ENCODE measurements at regions not wholly inside any gene's neighbourhood (a gene's known extent, or its start where the extent isn't known, plus 50 kb on each side); places are given as distances from the start of the nearest gene placed in this dataset.

GRCh38 chr6:72504406-72504805, 117.5 kb upstream of the KCNQ5 start:
- Histone ChIP-seq H3K4me1 (ENCODE audit: control insufficient read depth in 1 of 2, extremely low read depth in 1 of 2, insufficient read depth in 2 of 2, low read length in 2 of 2) (no peaks in the 10 kb centered on the region), H3K36me3 (ENCODE audit: control insufficient read depth in 2 of 2, extremely low read depth in 1 of 2, insufficient read depth in 1 of 2, low read length in 1 of 2) (no peaks in the 10 kb centered on the region), H3K4me3 (ENCODE audit: control insufficient read depth in 1 of 2, extremely low read depth in 1 of 2, low read length in 1 of 2) (no peak overlapping the region), H3K27me3 (replicated peaks in 1 of 2; ENCODE audit: control insufficient read depth in 2 of 2, extremely low read depth in 1 of 2, insufficient read depth in 2 of 2, low read length in 1 of 2) (peaks cover 0 to 7% of the 10 kb centered on the region in 2 experiments), H3K27ac (ENCODE audit: low read length) (no peak overlapping the region), H3K9me3 (no peaks in the 10 kb centered on the region)
- 100% methylated on average over 1 of the region's 2 CpGs for WGBS (ENCODE audit: insufficient coverage)
- ChIA-PET CTCF (no interaction called here), POLR2A (no interaction called here)
- ATAC-seq (replicated peaks in 1 of 4) (no peak), DNase-seq (no peak)
- Mint-ChIP-seq H3K9me3 (no peaks in the 10 kb centered on the region), H3K27me3 (peaks cover 2 to 9% of the 10 kb centered on the region in 2 donors), H3K4me1 (no peaks in the 10 kb centered on the region), H3K4me3 (no peak overlapping the region), H3K27ac (no peak overlapping the region), H3K36me3 (no peaks in the 10 kb centered on the region)

- WGBS (ENCODE audit: insufficient coverage): no CpG with 5 or more reads among the region's 2 CpGs
- H3K36me3 ChIP-seq (ENCODE audit: control insufficient read depth in 2 of 2, extremely low read depth in 1 of 2, insufficient read depth in 1 of 2, low read length in 1 of 2): no peaks in the 10 kb centered on the region
- no peaks in the 10 kb centered on the region for H3K4me1 Mint-ChIP-seq
- no peak overlapping the region for H3K4me3 ChIP-seq (ENCODE audit: control insufficient read depth in 1 of 2, extremely low read depth in 1 of 2, low read length in 1 of 2)
- ChIA-PET POLR2A (no interaction called here), CTCF (no interaction called here)
- H3K27ac Mint-ChIP-seq: no peak overlapping the region
- H3K4me3 Mint-ChIP-seq: no peak overlapping the region
- no peaks in the 10 kb centered on the region for H3K9me3 ChIP-seq
- H3K27me3 Mint-ChIP-seq: peaks cover 0 to 11% of the 10 kb centered on the region in 2 donors
- no peaks in the 10 kb centered on the region for H3K4me1 ChIP-seq (ENCODE audit: control insufficient read depth in 1 of 2, extremely low read depth in 1 of 2, insufficient read depth in 2 of 2, low read length in 2 of 2)
- H3K9me3 Mint-ChIP-seq: no peaks in the 10 kb centered on the region
- ATAC-seq (replicated peaks in 1 of 4) (no peak), DNase-seq (no peak)
- no peak overlapping the region for H3K27ac ChIP-seq (ENCODE audit: low read length)
- peaks cover 0 to 7% of the 10 kb centered on the region in 2 experiments for H3K27me3 ChIP-seq (replicated peaks in 1 of 2; ENCODE audit: control insufficient read depth in 2 of 2, extremely low read depth in 1 of 2, insufficient read depth in 2 of 2, low read length in 1 of 2)
- H3K36me3 Mint-ChIP-seq: no peaks in the 10 kb centered on the region
Observed at GRCh38 chr6:72505446-72505845, 116.4 kb upstream of the KCNQ5 start.

DNA sequence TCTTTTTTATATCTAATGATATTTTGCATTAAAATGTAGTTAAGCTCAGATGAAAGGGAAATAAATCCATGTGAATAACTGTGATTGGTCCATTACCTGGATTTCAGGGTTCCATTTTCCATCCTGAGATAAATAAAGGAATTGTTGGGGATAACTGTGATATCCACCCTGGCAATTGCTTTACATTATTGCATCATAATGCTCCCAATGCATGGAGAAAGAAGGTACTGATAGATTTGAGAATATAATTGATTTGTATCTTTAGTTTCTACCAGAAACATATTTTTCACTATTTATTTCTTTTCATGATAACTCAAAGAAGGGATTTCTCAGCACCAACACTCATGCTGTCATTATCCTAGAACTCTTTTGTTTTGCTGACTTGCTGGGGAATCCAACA, 102.0 kb upstream of the KCNQ5 start:
- Mint-ChIP-seq H3K27me3 (peaks cover 0 to 9% of the 10 kb centered on the region in 2 donors), H3K9me3 (no peaks in the 10 kb centered on the region), H3K36me3 (no peaks in the 10 kb centered on the region), H3K4me1 (no peaks in the 10 kb centered on the region), H3K27ac (no peak overlapping the region), H3K4me3 (no peak overlapping the region)
- no peaks in the 10 kb centered on the region for H3K36me3 ChIP-seq (ENCODE audit: control insufficient read depth in 2 of 2, extremely low read depth in 1 of 2, insufficient read depth in 1 of 2, low read length in 1 of 2)
- H3K27ac ChIP-seq (ENCODE audit: low read length): no peak overlapping the region
- no peaks in the 10 kb centered on the region for H3K4me1 ChIP-seq (ENCODE audit: control insufficient read depth in 1 of 2, extremely low read depth in 1 of 2, insufficient read depth in 2 of 2, low read length in 2 of 2)
- H3K4me3 ChIP-seq (ENCODE audit: control insufficient read depth in 1 of 2, extremely low read depth in 1 of 2, low read length in 1 of 2): no peak overlapping the region
- no peaks in the 10 kb centered on the region for H3K9me3 ChIP-seq
- H3K27me3 ChIP-seq (replicated peaks in 1 of 2; ENCODE audit: control insufficient read depth in 2 of 2, extremely low read depth in 1 of 2, insufficient read depth in 2 of 2, low read length in 1 of 2): no peaks in the 10 kb centered on the region
- ATAC-seq (replicated peaks in 1 of 4) (no peak), DNase-seq (no peak)
- ChIA-PET CTCF (no interaction called here), POLR2A (no interaction called here)

DNA sequence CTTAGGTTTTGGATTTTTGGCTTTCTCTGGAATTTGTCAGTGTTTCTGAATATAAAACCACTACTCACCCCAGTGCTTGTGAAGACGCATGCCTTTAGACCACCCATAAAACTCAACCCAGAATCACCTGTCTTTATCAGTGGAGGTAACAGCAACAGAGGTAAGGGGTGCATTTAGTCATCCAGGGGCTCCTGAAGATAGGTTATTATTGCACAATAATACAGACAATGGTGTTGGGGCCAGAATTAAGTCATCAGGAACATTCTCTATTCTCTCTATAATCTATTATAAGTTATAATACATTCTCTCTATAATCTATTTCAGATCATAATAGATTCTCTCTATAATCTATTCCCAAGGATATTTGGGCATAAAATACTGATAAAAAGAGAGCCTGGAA, 100.2 kb upstream of the KCNQ5 start:
- Histone ChIP-seq H3K27me3 (replicated peaks in 1 of 2; ENCODE audit: control insufficient read depth in 2 of 2, extremely low read depth in 1 of 2, insufficient read depth in 2 of 2, low read length in 1 of 2) (no peaks in the 10 kb centered on the region), H3K36me3 (ENCODE audit: control insufficient read depth in 2 of 2, extremely low read depth in 1 of 2, insufficient read depth in 1 of 2, low read length in 1 of 2) (no peaks in the 10 kb centered on the region), H3K4me1 (ENCODE audit: control insufficient read depth in 1 of 2, extremely low read depth in 1 of 2, insufficient read depth in 2 of 2, low read length in 2 of 2) (no peaks in the 10 kb centered on the region), H3K9me3 (no peaks in the 10 kb centered on the region), H3K4me3 (ENCODE audit: control insufficient read depth in 1 of 2, extremely low read depth in 1 of 2, low read length in 1 of 2) (no peak overlapping the region), H3K27ac (ENCODE audit: low read length) (no peak overlapping the region)
- ATAC-seq (replicated peaks in 1 of 4): no peak
- Mint-ChIP-seq H3K36me3 (no peaks in the 10 kb centered on the region), H3K27me3 (peaks cover 0 to 8% of the 10 kb centered on the region in 2 donors), H3K4me3 (no peak overlapping the region), H3K27ac (no peak overlapping the region), H3K4me1 (no peaks in the 10 kb centered on the region), H3K9me3 (no peaks in the 10 kb centered on the region)
- WGBS (ENCODE audit: insufficient coverage): no CpG with 5 or more reads among the region's 1 CpG
- DNase-seq: no peak
- CTCF ChIA-PET: no interaction called here
- POLR2A ChIA-PET: no interaction called here

GRCh38 chr6:72522735-72523141, 99.1 kb upstream of the KCNQ5 start:
- WGBS (ENCODE audit: insufficient coverage): 69% methylated on average over 5 of the region's 5 CpGs
- H3K36me3 Mint-ChIP-seq: no peaks in the 10 kb centered on the region
- H3K9me3 Mint-ChIP-seq: no peaks in the 10 kb centered on the region
- no peaks in the 10 kb centered on the region for H3K27me3 ChIP-seq (replicated peaks in 1 of 2; ENCODE audit: control insufficient read depth in 2 of 2, extremely low read depth in 1 of 2, insufficient read depth in 2 of 2, low read length in 1 of 2)
- ChIA-PET CTCF (interaction anchor here in 1 of 2 donors (0.7 kb wide), 1 partner anchor 94 kb away, joined by 3 read pairs; no protein-coding TSS in a partner anchor), POLR2A (no interaction called here)
- H3K4me3 Mint-ChIP-seq: no peak overlapping the region
- ATAC-seq (replicated peaks in 1 of 4) (no peak), DNase-seq (peak in 26 of 35 experiments; percentile 2 to 44 (median 14))
- no peak overlapping the region for H3K4me3 ChIP-seq (ENCODE audit: control insufficient read depth in 1 of 2, extremely low read depth in 1 of 2, low read length in 1 of 2)
- peaks cover 0 to 15% of the 10 kb centered on the region in 2 donors for H3K27me3 Mint-ChIP-seq
- H3K36me3 ChIP-seq (ENCODE audit: control insufficient read depth in 2 of 2, extremely low read depth in 1 of 2, insufficient read depth in 1 of 2, low read length in 1 of 2): no peaks in the 10 kb centered on the region
- H3K27ac ChIP-seq (ENCODE audit: low read length): no peak overlapping the region
- H3K4me1 Mint-ChIP-seq: no peaks in the 10 kb centered on the region
- no peaks in the 10 kb centered on the region for H3K9me3 ChIP-seq
- H3K27ac Mint-ChIP-seq: no peak overlapping the region
- no peaks in the 10 kb centered on the region for H3K4me1 ChIP-seq (ENCODE audit: control insufficient read depth in 1 of 2, extremely low read depth in 1 of 2, insufficient read depth in 2 of 2, low read length in 2 of 2)

GRCh38 chr6:72524011-72524645, 97.7 kb upstream of the KCNQ5 start:
- no peak overlapping the region for H3K4me3 Mint-ChIP-seq
- no peak for ATAC-seq (replicated peaks in 1 of 4)
- H3K9me3 ChIP-seq: no peaks in the 10 kb centered on the region
- no peak for DNase-seq
- H3K27me3 ChIP-seq (replicated peaks in 1 of 2; ENCODE audit: control insufficient read depth in 2 of 2, extremely low read depth in 1 of 2, insufficient read depth in 2 of 2, low read length in 1 of 2): no peaks in the 10 kb centered on the region
- H3K27ac ChIP-seq (ENCODE audit: low read length): no peak overlapping the region
- peaks cover 0 to 15% of the 10 kb centered on the region in 2 donors for H3K27me3 Mint-ChIP-seq
- no peaks in the 10 kb centered on the region for H3K36me3 Mint-ChIP-seq
- 60% methylated on average over 4 of the region's 6 CpGs for WGBS (ENCODE audit: insufficient coverage)
- no peaks in the 10 kb centered on the region for H3K36me3 ChIP-seq (ENCODE audit: control insufficient read depth in 2 of 2, extremely low read depth in 1 of 2, insufficient read depth in 1 of 2, low read length in 1 of 2)
- H3K4me1 ChIP-seq (ENCODE audit: control insufficient read depth in 1 of 2, extremely low read depth in 1 of 2, insufficient read depth in 2 of 2, low read length in 2 of 2): no peaks in the 10 kb centered on the region
- no peaks in the 10 kb centered on the region for H3K9me3 Mint-ChIP-seq
- ChIA-PET CTCF (interaction anchor here in 1 of 2 donors (0.6 kb wide), 1 partner anchor 858 kb away, joined by 6 read pairs; no protein-coding TSS in a partner anchor), POLR2A (no interaction called here)
- H3K4me1 Mint-ChIP-seq: no peaks in the 10 kb centered on the region
- no peak overlapping the region for H3K27ac Mint-ChIP-seq
- no peak overlapping the region for H3K4me3 ChIP-seq (ENCODE audit: control insufficient read depth in 1 of 2, extremely low read depth in 1 of 2, low read length in 1 of 2)
